GM19239 (cell line): ENCODE measurements at regions not wholly inside any gene's neighbourhood (a gene's known extent, or its start where the extent isn't known, plus 50 kb on each side); places are given as distances from the start of the nearest gene placed in this dataset.

ENCODE experiments used
- DNase-seq: peaks from one replicate; pipeline ENCODE4 v3.0.0; 2011; ENCODE audit warnings: low spot score; ENCODE audit not compliant: insufficient read length
- FAIRE-seq: peaks from 2 replicates; lab custom pipeline; 2011; peaks lifted over from hg19 to GRCh38; lab: Jason Lieb, UNC

- FAIRE-seq (no peak), DNase-seq (no peak)
Measured at GRCh38 chr14:54087376-54087775, 130.8 kb upstream of the BMP4 start.

DNA sequence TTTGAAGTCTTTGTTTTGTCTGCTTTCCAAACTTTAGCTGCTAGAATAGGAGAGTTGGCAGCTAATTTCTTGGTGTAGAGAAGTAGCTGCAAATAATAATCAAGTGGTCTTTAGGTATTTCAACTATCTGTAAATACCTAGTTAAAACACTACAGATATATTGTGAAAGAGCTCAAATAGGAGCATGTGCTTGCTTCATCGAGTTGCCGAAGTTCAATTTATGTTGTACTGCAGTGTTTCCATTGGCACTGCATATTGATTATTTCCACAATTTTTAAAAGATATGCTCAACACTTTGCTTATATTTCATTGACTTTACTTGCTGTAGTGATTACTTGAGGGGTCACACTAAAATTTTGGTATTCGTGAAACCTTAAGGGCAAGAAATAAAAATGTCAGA lies 131.6 kb upstream of the BMP4 start:
- no peak for FAIRE-seq
- DNase-seq: no peak

- DNase-seq (no peak), FAIRE-seq (no peak)
Measured at GRCh38 chr14:54090274-54090673, 133.6 kb upstream of the BMP4 start.

DNA sequence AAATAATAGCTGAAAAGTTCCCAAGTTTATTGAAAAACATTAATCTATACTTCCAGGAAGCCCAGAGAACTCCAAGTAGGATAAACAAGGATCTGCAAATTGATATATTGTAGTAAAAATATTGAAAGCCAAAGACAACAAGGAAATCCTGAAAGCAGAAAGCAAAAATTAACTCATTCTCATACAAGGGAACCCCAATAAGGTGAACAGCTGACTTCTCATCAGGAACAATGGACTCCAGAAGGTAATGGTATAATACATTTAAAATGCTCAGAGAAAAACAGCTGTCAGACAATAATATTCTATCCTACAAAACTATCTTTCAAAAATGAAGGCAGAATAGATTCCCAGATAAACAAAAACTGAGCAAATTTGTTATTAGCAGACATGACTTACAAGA lies 138.1 kb upstream of the BMP4 start:
- FAIRE-seq: no peak

DNA sequence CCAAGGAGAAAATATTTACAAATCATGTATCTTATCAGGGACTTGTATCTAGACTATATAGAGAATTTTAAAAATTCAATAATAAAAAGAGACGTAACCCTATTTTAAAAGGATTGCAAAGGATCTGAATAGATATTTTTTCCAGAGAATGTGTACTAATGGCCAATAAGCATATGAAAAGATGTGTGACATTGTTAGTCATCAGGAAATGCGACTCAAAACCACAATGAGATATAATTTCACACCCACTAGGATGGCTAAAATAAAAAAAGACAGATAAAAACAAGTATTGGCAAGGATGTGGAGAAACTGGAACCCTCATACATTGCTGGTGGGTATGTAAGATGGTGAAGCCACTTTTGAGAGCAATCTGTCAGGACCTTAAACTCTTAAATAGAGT lies 141.9 kb upstream of the BMP4 start:
- FAIRE-seq (no peak), DNase-seq (no peak)

More for the DNA sequence above, 138.1 kb upstream of the BMP4 start:
- no peak for DNase-seq

DNA sequence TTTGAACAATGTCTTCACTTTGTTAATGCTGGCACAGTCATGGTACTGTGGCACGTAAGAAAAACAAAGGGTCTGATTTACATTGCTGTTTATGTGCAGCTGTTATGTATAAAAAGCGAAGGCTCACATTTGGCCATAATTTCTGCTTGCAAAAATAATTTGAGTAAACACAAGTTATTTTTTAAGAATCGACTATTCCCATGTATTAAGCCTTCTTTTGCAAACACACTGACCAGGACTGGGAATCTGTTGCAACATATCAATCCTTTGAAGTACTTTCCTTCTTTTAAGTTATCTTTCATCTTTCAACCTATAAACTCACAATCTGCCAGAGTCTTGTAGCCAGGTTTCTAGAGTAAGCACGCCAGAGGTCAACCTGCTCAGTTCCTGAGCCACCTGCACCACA lies 145.4 kb upstream of the BMP4 start:
- DNase-seq (no peak), FAIRE-seq (no peak)

- DNase-seq: no peak
- FAIRE-seq: no peak
Measured at GRCh38 chr14:54102530-54102929, 145.9 kb upstream of the BMP4 start.

DNA sequence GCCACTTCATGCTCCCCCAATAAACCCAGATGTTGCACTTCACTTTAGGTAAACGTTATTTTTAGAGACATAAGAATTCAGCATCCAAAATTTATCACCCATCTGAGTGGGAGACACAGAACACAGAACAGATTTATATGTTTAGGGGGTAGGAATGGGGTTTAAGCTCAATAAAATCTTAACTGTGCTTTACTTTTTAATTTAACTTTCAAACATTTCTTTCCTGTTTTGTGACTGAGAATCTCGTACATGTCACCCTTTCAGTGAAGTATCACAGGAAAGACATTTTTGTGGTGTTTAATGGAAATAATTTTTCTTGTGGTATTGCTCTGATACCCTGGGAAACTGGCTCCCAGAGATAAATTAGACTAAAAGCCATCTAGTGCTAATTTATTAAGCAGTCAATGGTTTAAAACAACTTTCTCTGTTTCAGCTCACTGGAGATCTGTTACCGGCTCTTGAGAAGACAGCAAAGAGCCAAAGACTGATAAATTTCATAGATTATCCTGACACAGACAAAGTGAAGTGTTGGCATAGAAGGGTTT lies 148.0 kb upstream of the BMP4 start:
- no peak for DNase-seq
- FAIRE-seq: no peak

GRCh38 chr14:54105406-54105805 lies 148.8 kb upstream of the BMP4 start:
- DNase-seq (no peak), FAIRE-seq (no peak)

- DNase-seq (no peak), FAIRE-seq (no peak)
Measured at GRCh38 chr14:54105898-54106297, 149.3 kb upstream of the BMP4 start.

DNA sequence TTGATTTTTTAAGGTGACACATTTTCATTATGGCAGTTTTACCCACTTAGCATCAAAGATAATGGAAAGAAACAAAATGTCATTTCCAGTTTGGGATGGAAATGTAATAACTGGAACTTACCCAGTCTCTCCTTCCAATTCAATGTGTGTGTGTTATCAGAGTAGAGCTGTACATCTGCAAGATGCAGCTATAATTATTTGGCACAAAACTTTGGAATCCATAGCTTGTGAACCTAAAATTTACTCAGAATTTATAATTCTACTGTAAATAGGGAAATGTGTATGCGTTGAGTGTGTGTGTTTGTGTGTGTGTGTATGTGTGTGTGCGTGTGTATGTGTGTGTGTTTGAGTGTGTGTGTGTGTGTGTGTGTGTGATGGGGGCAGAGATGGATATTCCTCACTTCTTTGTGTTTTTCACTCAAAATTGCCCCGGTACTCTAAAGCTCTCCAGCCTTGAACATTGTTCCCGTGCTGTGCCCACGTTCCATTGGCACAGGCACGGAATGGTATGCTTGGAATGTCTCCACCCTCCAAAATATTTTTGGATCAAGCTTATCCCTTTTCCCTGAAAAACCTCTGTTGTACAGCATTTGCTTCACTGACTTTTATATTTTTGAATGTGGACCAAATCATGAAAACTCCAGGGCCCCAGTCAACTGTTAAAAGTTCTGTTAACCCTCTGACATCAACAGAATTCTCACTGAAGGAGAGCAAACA lies 150.2 kb upstream of the BMP4 start:
- FAIRE-seq: no peak
- no peak for DNase-seq

DNA sequence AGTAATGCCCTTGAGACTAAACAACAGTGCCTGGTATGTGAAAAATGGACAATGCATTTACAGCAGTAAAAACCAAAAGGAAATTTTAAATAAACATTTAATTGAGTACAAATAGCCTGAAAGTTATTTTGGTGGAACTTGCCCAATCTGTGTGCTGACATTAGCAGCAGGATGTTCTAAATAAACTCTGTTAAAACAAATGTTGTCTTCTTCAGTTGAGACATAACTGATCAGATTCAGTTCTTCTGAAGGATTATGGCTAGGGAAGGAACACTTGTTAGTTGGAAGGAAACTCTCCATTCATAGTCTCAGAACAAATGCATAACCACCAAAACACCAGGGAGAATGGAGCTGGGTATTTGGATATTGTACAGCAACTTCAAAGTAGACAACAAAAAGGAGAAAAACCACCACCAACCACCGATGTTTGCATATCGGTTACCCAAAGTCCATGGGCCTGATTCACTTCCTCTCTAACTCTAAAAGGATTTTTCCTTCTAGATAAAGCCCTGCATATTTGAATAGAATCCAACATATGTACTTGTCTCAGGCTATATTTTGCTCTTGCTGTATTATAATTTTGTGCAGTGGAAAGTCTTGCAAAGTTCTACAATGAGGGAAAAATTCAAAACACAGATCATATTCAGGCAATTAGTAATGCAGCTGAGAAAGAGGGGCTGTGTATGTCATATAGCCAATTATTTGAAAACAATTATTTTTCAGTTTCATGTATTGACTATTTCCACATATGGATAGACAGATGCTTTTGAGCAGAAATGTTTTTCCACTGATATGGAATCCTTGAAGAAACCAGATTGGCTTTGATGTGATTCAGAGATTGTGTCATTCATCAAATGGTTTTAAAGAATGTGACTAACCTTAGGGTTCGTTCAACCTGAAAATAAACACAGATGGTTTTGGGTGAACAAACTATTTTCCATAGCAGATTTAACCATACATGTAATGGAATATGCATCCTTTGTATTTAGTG lies 152.2 kb upstream of the BMP4 start:
- no peak for FAIRE-seq

DNA sequence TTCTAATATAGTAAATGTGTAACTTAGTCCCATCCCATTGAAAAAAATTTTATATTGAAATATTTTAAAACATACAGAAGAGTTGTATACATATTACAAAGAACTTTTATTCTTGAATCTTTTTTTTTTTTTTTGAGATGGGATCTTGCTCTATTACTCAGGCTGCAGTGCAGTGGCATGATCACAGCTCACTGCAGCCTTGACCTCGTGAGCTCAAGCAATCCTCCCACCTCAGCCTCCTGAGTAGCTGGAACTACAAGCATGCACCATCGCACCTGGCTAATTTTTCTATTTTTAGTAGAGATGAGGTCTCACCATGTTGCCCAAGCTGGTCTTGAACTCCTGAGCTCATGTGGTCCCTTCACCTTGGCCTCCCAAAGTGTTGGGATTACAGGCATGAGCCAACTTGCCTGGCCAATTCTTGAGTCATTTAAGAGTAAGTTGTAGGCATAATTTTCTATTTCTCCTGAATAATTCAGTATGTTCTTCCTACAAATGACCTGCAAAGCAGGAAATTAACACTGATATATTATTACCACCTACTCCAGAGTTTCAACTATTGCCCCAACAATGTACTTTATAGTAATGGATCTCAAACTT lies 153.0 kb upstream of the BMP4 start:
- DNase-seq (no peak), FAIRE-seq (no peak)

More for the DNA sequence above, 152.2 kb upstream of the BMP4 start:
- no peak for DNase-seq

GRCh38 chr14:54114941-54115340 lies 158.3 kb upstream of the BMP4 start:
- DNase-seq (no peak), FAIRE-seq (no peak)

DNA sequence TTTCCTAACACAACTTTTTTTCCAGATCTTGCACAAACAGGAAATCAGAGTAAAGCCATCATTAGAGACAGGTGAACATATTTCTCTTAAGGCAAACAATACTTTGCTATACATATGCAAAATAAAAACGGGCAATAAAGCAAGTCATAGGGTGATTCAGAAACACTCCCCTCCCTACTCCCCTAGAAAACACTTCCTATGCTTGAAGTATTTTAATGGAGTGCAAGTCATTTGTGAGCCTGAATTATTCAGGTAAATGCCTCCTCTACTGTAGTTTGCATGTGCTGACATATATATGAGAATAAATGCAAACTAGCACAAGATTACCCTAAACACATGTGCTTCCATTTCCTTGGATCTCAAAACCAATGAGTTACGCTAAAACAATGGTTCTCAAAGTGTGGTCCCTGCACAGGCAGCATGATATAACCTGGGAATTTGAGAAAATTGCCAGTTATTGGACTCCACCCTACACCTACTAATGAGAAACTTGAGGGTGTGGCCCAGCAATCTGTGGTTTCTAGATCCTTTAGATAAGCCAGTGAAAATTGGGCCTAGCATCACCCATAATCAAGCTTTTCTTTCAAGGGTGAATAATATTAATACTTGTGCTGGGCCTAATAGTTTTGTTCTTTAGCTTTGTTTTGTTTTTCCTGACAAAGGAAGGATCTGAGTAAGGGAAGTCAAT lies 159.7 kb upstream of the BMP4 start:
- FAIRE-seq (no peak), DNase-seq (no peak)

DNA sequence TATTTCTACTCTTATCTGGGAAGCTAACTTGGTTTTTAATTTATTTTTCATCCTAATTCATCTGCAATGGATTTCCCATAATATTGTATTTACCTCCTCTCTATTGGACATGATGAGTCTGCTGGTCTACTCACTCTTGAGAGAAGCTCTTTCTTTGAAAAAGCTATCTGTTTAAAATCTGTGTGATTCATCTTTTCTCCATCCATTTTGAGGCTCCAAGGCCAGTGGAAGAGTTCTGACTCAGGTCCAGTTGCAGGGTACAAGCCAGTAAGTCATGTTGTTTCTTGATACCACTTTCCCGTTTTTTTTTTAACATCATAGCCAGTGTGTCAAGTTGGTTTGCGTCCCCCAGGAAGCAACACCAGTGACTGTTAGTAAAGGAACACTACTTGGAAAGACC lies 160.3 kb upstream of the BMP4 start:
- DNase-seq (no peak), FAIRE-seq (no peak)

GRCh38 chr14:54117396-54117795 lies 160.8 kb upstream of the BMP4 start:
- DNase-seq (no peak), FAIRE-seq (no peak)

GRCh38 chr14:54117924-54118323 lies 161.3 kb upstream of the BMP4 start:
- DNase-seq (no peak), FAIRE-seq (no peak)

- FAIRE-seq (no peak), DNase-seq (no peak)
Measured at GRCh38 chr14:54120260-54120659, 163.6 kb upstream of the BMP4 start.

- DNase-seq (no peak), FAIRE-seq (no peak)
Measured at GRCh38 chr14:54121466-54122027, 164.9 kb upstream of the BMP4 start.
